PC-9 (cell line): ENCODE measurements at regions not wholly inside any gene's neighbourhood (a gene's known extent, or its start where the extent isn't known, plus 50 kb on each side); places are given as distances from the start of the nearest gene placed in this dataset.

ENCODE experiments used
- BruUV-seq: library from RNA; stranded (reverse); fragments of 400-500 nt; replicated peaks from 2 replicates; lab custom pipeline; 2021; lab: Mats Ljungman, UMichigan
- CTCF ChIA-PET: fragments of 300-600 bp; sonication (Branson Sonifier 250); formaldehyde crosslinking; loops from one replicate; lab custom pipeline; 2022; ENCODE audit warnings: antibody characterized with exemption; lab: Charles Lee
- POLR2A ChIA-PET: fragments of 300-600 bp; sonication (Branson Sonifier 250); formaldehyde crosslinking; loops from one replicate; lab custom pipeline; 2022; ENCODE audit warnings: antibody characterized with exemption; ENCODE audit not compliant: unreplicated experiment; lab: Charles Lee
- DNase-seq, 2 experiments: peaks; one replicate each; pipeline versions ENCODE4 v3.0.0 to v3.0.0-alpha.2; 2015 to 2022; ENCODE audit warnings: mixed read lengths in 1 of 2
- H2AFZ ChIP-seq: fragments of 200-600 bp; sonication (generic); 2 replicates; pipeline ENCODE4 v1.8.1; 2017; ENCODE audit warnings: antibody characterized with exemption
- H3F3A ChIP-seq: fragments of 200-600 bp; sonication (generic); 2 replicates; pipeline ENCODE4 v1.8.1; 2017; ENCODE audit warnings: antibody characterized with exemption, mild to moderate bottlenecking, low read depth; ENCODE audit not compliant: insufficient read depth
- H3K27ac ChIP-seq: fragments of 200-600 bp; sonication (generic); 2 replicates; pipeline ENCODE4 v1.6.1; 2016; ENCODE audit warnings: mixed run types
- H3K27me3 ChIP-seq: fragments of 200-600 bp; sonication (generic); 2 replicates; pipeline ENCODE4 v1.6.1; 2016; ENCODE audit warnings: low read depth, mixed run types; ENCODE audit not compliant: insufficient read depth
- H3K36me3 ChIP-seq: fragments of 200-600 bp; sonication (generic); 2 replicates; pipeline ENCODE4 v1.6.1; 2016; ENCODE audit warnings: low read depth, mixed run types
- H3K4me1 ChIP-seq: fragments of 200-600 bp; sonication (generic); replicated peaks from 2 replicates; pipeline ENCODE4 v1.6.1; 2016; ENCODE audit warnings: mixed run types; ENCODE audit not compliant: insufficient read depth
- H3K4me2 ChIP-seq: fragments of 200-600 bp; sonication (generic); 2 replicates; pipeline ENCODE4 v1.6.1; 2017; ENCODE audit warnings: mixed run types
- H3K4me3 ChIP-seq: fragments of 200-600 bp; sonication (generic); 2 replicates; pipeline ENCODE4 v1.6.1; 2016; ENCODE audit warnings: mixed run types
- H3K79me2 ChIP-seq: fragments of 200-600 bp; sonication (generic); 2 replicates; pipeline ENCODE4 v1.6.1; 2017; ENCODE audit warnings: low read depth, mixed run types
- H3K9me2 ChIP-seq: fragments of 200-600 bp; sonication (generic); 2 replicates; pipeline ENCODE4 v1.8.1; 2017; ENCODE audit warnings: mild to moderate bottlenecking; ENCODE audit not compliant: insufficient read depth
- H3K9me3 ChIP-seq: fragments of 200-600 bp; sonication (generic); 2 replicates; pipeline ENCODE4 v1.8.1; 2016; ENCODE audit warnings: low read depth; ENCODE audit not compliant: insufficient read depth
- H4K20me1 ChIP-seq: fragments of 200-600 bp; sonication (generic); 2 replicates; pipeline ENCODE4 v1.8.1; 2017; ENCODE audit not compliant: insufficient read depth
- EZH2 ChIP-seq: fragments of 200-600 bp; sonication (generic); IDR thresholded peaks from 2 replicates; pipeline ENCODE4 v1.8.0; 2017; ENCODE audit warnings: antibody characterized with exemption, low read depth
- intact Hi-C: fragments of 100-400 bp; cut with micrococcal nuclease; formaldehyde crosslinking; loops from one replicate; pipeline ENCODE4 v1.10.0; 2022; ENCODE audit not compliant: unreplicated experiment
- TF ChIP-seq, protein P1 (sequence below): fragments of 200-600 bp; sonication (generic); conservative IDR thresholded peaks from 2 replicates; pipeline ENCODE4 v1.6.1; 2017; ENCODE audit warnings: mixed run types, antibody characterized with exemption, mild to moderate bottlenecking, moderate library complexity

DNA sequence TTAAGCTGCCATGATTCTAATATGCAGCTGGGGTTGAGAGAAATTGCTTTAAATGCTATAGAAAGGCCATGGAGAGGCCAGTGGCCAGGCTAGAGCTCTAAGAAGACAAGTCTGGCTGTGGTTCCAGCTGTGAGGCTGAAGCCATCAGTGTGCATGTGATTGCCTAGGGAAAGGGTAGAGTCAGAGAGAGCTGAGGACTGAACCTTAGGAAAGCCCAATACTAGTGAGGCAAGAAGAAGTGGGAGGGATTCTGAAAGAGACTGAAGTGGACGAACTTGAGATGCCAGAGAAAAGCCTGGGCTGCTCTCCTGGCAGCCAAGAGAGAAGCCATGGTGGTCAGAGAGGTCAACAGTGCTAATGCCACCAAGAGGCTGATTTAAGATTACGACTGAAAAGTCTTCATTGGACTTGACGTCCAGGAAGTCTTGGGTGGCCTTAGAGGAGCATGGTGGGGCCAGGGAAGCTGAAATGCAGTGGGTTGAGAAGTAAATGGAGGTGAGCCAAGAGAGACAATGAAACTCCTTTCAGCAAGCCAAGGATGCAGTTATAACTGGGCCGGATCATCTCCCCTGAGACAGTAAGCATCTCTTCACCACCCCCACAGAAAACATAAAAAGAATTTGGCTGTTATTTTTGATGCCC, 133.2 kb downstream of the TMEM174 start:
- ChIA-PET POLR2A (no interaction called here), CTCF (no interaction called here)
- Histone ChIP-seq H3K9me2 (no peaks in the 10 kb centered on the region), H3K4me2 (no peak overlapping the region), H3K4me1 (no peaks in the 10 kb centered on the region), H3F3A (no peaks in the 10 kb centered on the region), H3K9me3 (no peaks in the 10 kb centered on the region), H3K36me3 (no peaks in the 10 kb centered on the region), H4K20me1 (no peaks in the 10 kb centered on the region), H3K27ac (no peak overlapping the region), H2AFZ (no peak overlapping the region), H3K27me3 (no peaks in the 10 kb centered on the region), H3K79me2 (no peaks in the 10 kb centered on the region), H3K4me3 (no peak overlapping the region)
- DNase-seq: no peak
- intact Hi-C loops: no loop called here
- TF ChIP-seq, protein P1, sequence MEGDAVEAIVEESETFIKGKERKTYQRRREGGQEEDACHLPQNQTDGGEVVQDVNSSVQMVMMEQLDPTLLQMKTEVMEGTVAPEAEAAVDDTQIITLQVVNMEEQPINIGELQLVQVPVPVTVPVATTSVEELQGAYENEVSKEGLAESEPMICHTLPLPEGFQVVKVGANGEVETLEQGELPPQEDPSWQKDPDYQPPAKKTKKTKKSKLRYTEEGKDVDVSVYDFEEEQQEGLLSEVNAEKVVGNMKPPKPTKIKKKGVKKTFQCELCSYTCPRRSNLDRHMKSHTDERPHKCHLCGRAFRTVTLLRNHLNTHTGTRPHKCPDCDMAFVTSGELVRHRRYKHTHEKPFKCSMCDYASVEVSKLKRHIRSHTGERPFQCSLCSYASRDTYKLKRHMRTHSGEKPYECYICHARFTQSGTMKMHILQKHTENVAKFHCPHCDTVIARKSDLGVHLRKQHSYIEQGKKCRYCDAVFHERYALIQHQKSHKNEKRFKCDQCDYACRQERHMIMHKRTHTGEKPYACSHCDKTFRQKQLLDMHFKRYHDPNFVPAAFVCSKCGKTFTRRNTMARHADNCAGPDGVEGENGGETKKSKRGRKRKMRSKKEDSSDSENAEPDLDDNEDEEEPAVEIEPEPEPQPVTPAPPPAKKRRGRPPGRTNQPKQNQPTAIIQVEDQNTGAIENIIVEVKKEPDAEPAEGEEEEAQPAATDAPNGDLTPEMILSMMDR: no peak
- no peak for TF ChIP-seq EZH2
- no TSS peak for BruUV-seq

DNA sequence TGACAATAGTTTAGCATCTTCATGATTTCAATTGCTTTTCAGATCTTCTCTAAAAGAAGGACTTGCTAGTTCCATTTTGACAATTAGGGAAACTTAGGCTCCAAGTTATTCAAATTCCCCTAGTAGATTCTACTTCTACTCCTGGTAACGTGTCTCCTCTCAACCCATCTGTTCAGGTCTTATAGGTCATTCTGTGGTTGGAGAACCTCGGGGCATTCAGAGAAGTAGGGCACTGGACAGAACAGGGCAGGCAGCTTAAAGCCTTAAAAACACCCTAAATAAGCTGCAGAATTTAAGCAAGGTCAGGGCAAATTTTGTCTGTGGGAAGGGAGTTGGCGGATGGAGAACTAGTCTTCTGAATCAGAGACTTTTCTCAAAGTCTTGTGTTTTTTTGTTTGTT, 132.4 kb downstream of the TMEM174 start:
- H2AFZ ChIP-seq: no peak overlapping the region
- H3K36me3 ChIP-seq: no peaks in the 10 kb centered on the region
- BruUV-seq: no TSS peak
- H3K4me1 ChIP-seq: no peaks in the 10 kb centered on the region
- intact Hi-C loops: no loop called here
- no peaks in the 10 kb centered on the region for H4K20me1 ChIP-seq
- no peaks in the 10 kb centered on the region for H3K79me2 ChIP-seq
- H3F3A ChIP-seq: no peaks in the 10 kb centered on the region
- ChIA-PET CTCF (interaction anchor here (0.6 kb wide), 1 partner anchor 212 kb away, joined by 3 read pairs; no protein-coding TSS in a partner anchor), POLR2A (interaction anchor here (0.6 kb wide), 1 partner anchor 259 kb away, joined by 6 read pairs; no protein-coding TSS in a partner anchor)
- no peaks in the 10 kb centered on the region for H3K27me3 ChIP-seq
- H3K4me2 ChIP-seq: no peak overlapping the region
- DNase-seq: no peak
- no peaks in the 10 kb centered on the region for H3K9me3 ChIP-seq
- H3K4me3 ChIP-seq: no peak overlapping the region
- H3K27ac ChIP-seq: no peak overlapping the region
- no peaks in the 10 kb centered on the region for H3K9me2 ChIP-seq
- TF ChIP-seq, protein P1: no peak
- TF ChIP-seq EZH2: no peak

DNA sequence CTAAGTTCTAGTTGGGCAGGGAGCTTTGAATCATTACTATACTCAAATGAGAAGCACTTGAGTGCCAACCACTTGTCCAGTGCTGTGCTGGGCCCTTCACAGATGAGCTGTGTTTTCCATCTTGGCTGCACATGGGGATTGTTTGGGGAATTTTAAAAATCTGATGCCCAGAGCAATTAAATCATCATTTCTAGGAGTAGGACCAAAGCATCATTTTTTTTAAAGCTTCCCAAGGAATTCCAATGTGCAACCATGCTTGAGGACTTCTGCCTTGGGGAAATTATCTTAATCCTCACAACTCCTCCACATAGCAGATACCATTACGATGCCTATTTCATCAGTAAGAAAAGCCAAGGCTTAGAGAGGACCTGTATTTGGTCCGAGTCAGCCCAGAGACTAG, 131.4 kb downstream of the TMEM174 start:
- ChIA-PET CTCF (interaction anchor here (1.2 kb wide), 1 partner anchor 88 kb away, joined by 10 read pairs; no protein-coding TSS in a partner anchor), POLR2A (no interaction called here)
- H3K4me2 ChIP-seq: no peak overlapping the region
- H3K36me3 ChIP-seq: no peaks in the 10 kb centered on the region
- H3K4me3 ChIP-seq: no peak overlapping the region
- H3K27me3 ChIP-seq: no peaks in the 10 kb centered on the region
- no peaks in the 10 kb centered on the region for H3K9me2 ChIP-seq
- H3K9me3 ChIP-seq: no peaks in the 10 kb centered on the region
- H3K27ac ChIP-seq: no peak overlapping the region
- H4K20me1 ChIP-seq: no peaks in the 10 kb centered on the region
- H3K79me2 ChIP-seq: no peaks in the 10 kb centered on the region
- TF ChIP-seq, protein P1: no peak
- TF ChIP-seq EZH2: no peak
- no peak overlapping the region for H2AFZ ChIP-seq
- no peak for DNase-seq
- H3F3A ChIP-seq: no peaks in the 10 kb centered on the region
- no TSS peak for BruUV-seq
- no peaks in the 10 kb centered on the region for H3K4me1 ChIP-seq
- intact Hi-C loops: loop anchor here (5.0 kb wide), 1 partner anchor 222 kb away; no protein-coding TSS in a partner anchor
